H9 (cell line): ENCODE measurements at regions not wholly inside any gene's neighbourhood (a gene's known extent, or its start where the extent isn't known, plus 50 kb on each side); places are given as distances from the start of the nearest gene placed in this dataset.
A peak's percentile ranks its signal among the peaks of the same experiment; 100 is the strongest.

Experiments
- DNase-seq: peaks from one replicate; pipeline ENCODE4 v3.0.0-alpha.2; 2017
- H2AFZ ChIP-seq: one replicate; pipeline ENCODE4 v1.6.1; 2013; ENCODE audit warnings: mild to moderate bottlenecking, low read length, control low read depth, moderate library complexity
- H2AK5ac ChIP-seq: 2 replicates; pipeline ENCODE4 v1.6.1; 2013; ENCODE audit warnings: low read length, control low read depth, mixed read lengths; ENCODE audit not compliant: insufficient read length
- H2BK120ac ChIP-seq: one replicate; pipeline ENCODE4 v1.6.1; 2013; ENCODE audit warnings: low read depth, mild to moderate bottlenecking, low read length, control low read depth, inconsistent platforms; ENCODE audit not compliant: poor library complexity, severe bottlenecking
- H2BK12ac ChIP-seq: 2 replicates; pipeline ENCODE4 v1.6.1; 2013; ENCODE audit warnings: low read length, control low read depth, mixed read lengths, low read depth; ENCODE audit not compliant: insufficient read length
- H2BK15ac ChIP-seq: 2 replicates; pipeline ENCODE4 v1.6.1; 2013; ENCODE audit warnings: low read depth, low read length, control low read depth
- H2BK20ac ChIP-seq: one replicate; pipeline ENCODE4 v1.6.1; 2013; ENCODE audit warnings: low read depth, mild to moderate bottlenecking, low read length, control low read depth, inconsistent platforms; ENCODE audit not compliant: poor library complexity, severe bottlenecking
- H2BK5ac ChIP-seq: 2 replicates; pipeline ENCODE4 v1.6.1; 2013; ENCODE audit warnings: low read length, control low read depth, mixed read lengths; ENCODE audit not compliant: insufficient read length
- H3K14ac ChIP-seq: 2 replicates; pipeline ENCODE4 v1.6.1; 2013; ENCODE audit warnings: low read length, control low read depth; ENCODE audit not compliant: insufficient read depth
- H3K18ac ChIP-seq: 2 replicates; pipeline ENCODE4 v1.6.1; 2013; ENCODE audit warnings: low read depth, mild to moderate bottlenecking, mixed read lengths, low read length, control low read depth; ENCODE audit not compliant: insufficient read length
- H3K23ac ChIP-seq: 2 replicates; pipeline ENCODE4 v1.6.1; 2013; ENCODE audit warnings: low read length, control low read depth, mixed read lengths, low read depth; ENCODE audit not compliant: insufficient read length
- H3K23me2 ChIP-seq: 2 replicates; pipeline ENCODE4 v1.6.1; 2013; ENCODE audit warnings: low read depth, mild to moderate bottlenecking, mixed read lengths, low read length, control low read depth; ENCODE audit not compliant: insufficient read length, poor library complexity, severe bottlenecking
- H3K27ac ChIP-seq: 2 replicates; pipeline ENCODE4 v1.5.1; 2013; ENCODE audit warnings: low read length, control low read depth, mixed read lengths, low read depth; ENCODE audit not compliant: insufficient read length
- H3K27me3 ChIP-seq: 2 replicates; pipeline ENCODE4 v1.6.1; 2013; ENCODE audit warnings: low read length, control low read depth, inconsistent platforms; ENCODE audit not compliant: insufficient read depth
- H3K4ac ChIP-seq: 2 replicates; pipeline ENCODE4 v1.6.1; 2013; ENCODE audit warnings: low read depth, mild to moderate bottlenecking, control low read depth, inconsistent platforms, low read length, moderate library complexity
- H3K4me1 ChIP-seq: 2 replicates; pipeline ENCODE4 v1.6.1; 2013; ENCODE audit warnings: low read length, control low read depth, inconsistent platforms; ENCODE audit not compliant: insufficient read depth
- H3K4me2 ChIP-seq: 2 replicates; pipeline ENCODE4 v1.6.1; 2013; ENCODE audit warnings: low read length, control low read depth, mixed read lengths; ENCODE audit not compliant: insufficient read length, insufficient read depth
- H3K56ac ChIP-seq: 2 replicates; pipeline ENCODE4 v1.6.1; 2013; ENCODE audit warnings: low read depth, mild to moderate bottlenecking, mixed read lengths, low read length, control low read depth; ENCODE audit not compliant: insufficient read length
- H3K79me1 ChIP-seq: 2 replicates; pipeline ENCODE4 v1.6.1; 2013; ENCODE audit warnings: low read depth, mild to moderate bottlenecking, moderate library complexity, low read length, control low read depth, inconsistent platforms; ENCODE audit not compliant: insufficient read depth, poor library complexity, severe bottlenecking
- H3K79me2 ChIP-seq: 2 replicates; pipeline ENCODE4 v1.6.1; 2013; ENCODE audit warnings: low read length, control low read depth, inconsistent platforms; ENCODE audit not compliant: insufficient read depth
- H3K9ac ChIP-seq: 2 replicates; pipeline ENCODE4 v1.6.1; 2013; ENCODE audit warnings: low read length, control low read depth, mixed read lengths; ENCODE audit not compliant: insufficient read length; ENCODE audit errors: extremely low read depth
- H3K9me3 ChIP-seq: one replicate; pipeline ENCODE4 v1.6.1; 2013; ENCODE audit warnings: low read depth, low read length, inconsistent platforms; ENCODE audit not compliant: control insufficient read depth
- H3T11ph ChIP-seq: one replicate; pipeline ENCODE4 v1.6.1; 2013; ENCODE audit warnings: mild to moderate bottlenecking, low read length, control low read depth, inconsistent platforms
- H4K20me1 ChIP-seq: one replicate; pipeline ENCODE4 v1.6.1; 2013; ENCODE audit not compliant: control insufficient read depth, insufficient read length, insufficient read depth
- H4K5ac ChIP-seq: 2 replicates; pipeline ENCODE4 v1.6.1; 2013; ENCODE audit warnings: low read depth, mild to moderate bottlenecking, mixed read lengths, low read length, control low read depth; ENCODE audit not compliant: insufficient read length
- H4K8ac ChIP-seq: replicated peaks from 2 replicates; pipeline ENCODE4 v1.6.1; 2013; ENCODE audit warnings: low read length, control low read depth, mixed read lengths, low read depth; ENCODE audit not compliant: insufficient read length
- H4K91ac ChIP-seq: 2 replicates; pipeline ENCODE4 v1.6.1; 2013; ENCODE audit warnings: low read depth, mild to moderate bottlenecking, moderate library complexity, mixed read lengths, low read length, control low read depth; ENCODE audit not compliant: insufficient read length
- H3K27ac Mint-ChIP-seq, 3 experiments: 2 replicates in 2 of 3; 3 replicates in 1 of 3; pipeline ENCODE4 v1.8.0; 2020 to 2021; ENCODE audit warnings: mixed read lengths in 3 of 3, mild to moderate bottlenecking in 1 of 3, moderate library complexity in 1 of 3
- H3K27me3 Mint-ChIP-seq: 2 replicates; pipeline ENCODE4 v1.8.0; 2021; ENCODE audit warnings: low read depth, mild to moderate bottlenecking, moderate library complexity, mixed read lengths
- H3K36me3 Mint-ChIP-seq, 3 experiments: 2 replicates in 2 of 3; 3 replicates in 1 of 3; pipeline ENCODE4 v1.8.0; 2020 to 2021; ENCODE audit warnings: low read depth in 3 of 3, mixed read lengths in 3 of 3; ENCODE audit not compliant: insufficient read depth in 1 of 3
- H3K4me1 Mint-ChIP-seq, 2 experiments: 2 replicates each; pipeline ENCODE4 v1.8.0; 2020; ENCODE audit warnings: mixed read lengths in 2 of 2
- H3K4me3 Mint-ChIP-seq, 2 experiments: 2 replicates in 1 of 2; 3 replicates in 1 of 2; pipeline ENCODE4 v1.8.0; 2020 to 2021; ENCODE audit warnings: mild to moderate bottlenecking in 2 of 2, mixed read lengths in 2 of 2, moderate library complexity in 1 of 2
- H3K9me3 Mint-ChIP-seq, 2 experiments: 2 replicates in 1 of 2; 3 replicates in 1 of 2; pipeline ENCODE4 v1.8.0; 2020; ENCODE audit warnings: mild to moderate bottlenecking in 2 of 2, mixed read lengths in 2 of 2, moderate library complexity in 1 of 2
- CTCF ChIP-seq: fragments of 200-600 bp; sonication (generic); conservative IDR thresholded peaks from 3 replicates; pipeline ENCODE4 v1.8.0; 2021; ENCODE audit warnings: antibody characterized with exemption, mild to moderate bottlenecking
- WGBS: extraction: QIAGEN DNeasy Blood & Tissue Kit; methylation state at CpG from one replicate; pipeline ENCODE4 v1.1.7; 2013; ENCODE audit warnings: missing lambda C conversion rate, low lambda C conversion rate, mixed read lengths; ENCODE audit not compliant: insufficient read length; ENCODE audit errors: extremely low coverage; 5-methylcytosine and 5-hydroxymethylcytosine counted together

GRCh38 chr10:3350617-3351258 is 178.2 kb upstream of the PITRM1 start:
- no peak overlapping the region for H3K4me3 Mint-ChIP-seq
- Histone ChIP-seq H2BK12ac (no peak overlapping the region), H3K56ac (no peak overlapping the region), H2BK20ac (no peak overlapping the region), H3K18ac (no peak overlapping the region), H2AFZ (no peak overlapping the region), H2BK120ac (no peak overlapping the region), H3K4me2 (no peak overlapping the region), H3T11ph (no peak overlapping the region), H4K8ac (no peak overlapping the region), H3K79me2 (no peaks in the 10 kb centered on the region), H4K20me1 (no peaks in the 10 kb centered on the region), H3K79me1 (no peaks in the 10 kb centered on the region), H3K9me3 (no peaks in the 10 kb centered on the region), H4K5ac (no peak overlapping the region), H3K23me2 (no peaks in the 10 kb centered on the region), H3K9ac (no peak overlapping the region), H2BK5ac (no peak overlapping the region), H3K23ac (no peak overlapping the region), H3K4me1 (no peaks in the 10 kb centered on the region), H4K91ac (no peak overlapping the region), H2AK5ac (no peak overlapping the region), H3K27me3 (no peaks in the 10 kb centered on the region), H2BK15ac (no peak overlapping the region), H3K4ac (no peak overlapping the region), H3K27ac (no peak overlapping the region), H3K14ac (no peak overlapping the region)
- no peak for TF ChIP-seq CTCF
- no peak for DNase-seq
- H3K27ac Mint-ChIP-seq: 0 out of 7 replicates have a peak overlapping the region, but pooled peaks of 1 of the 3 experiments have one; percentile 16
- 0 out of 2 replicates have a peak, but pooled peaks cover 2% of the 10 kb centered on the region for H3K27me3 Mint-ChIP-seq
- H3K9me3 Mint-ChIP-seq: peaks cover 0 to 12% of the 10 kb centered on the region in 2 experiments; a peak in 2 of 5 replicates
- no CpG with 5 or more reads among the region's 14 CpGs for WGBS
- peaks cover 0 to 2% (median 0%) of the 10 kb centered on the region in 3 experiments; a peak in 1 of 7 replicates for H3K36me3 Mint-ChIP-seq
- H3K4me1 Mint-ChIP-seq: peaks cover 0 to 3% of the 10 kb centered on the region in 2 experiments; a peak in 2 of 4 replicates
